LNCaP clone FGC (cell line): ENCODE measurements at regions not wholly inside any gene's neighbourhood (a gene's known extent, or its start where the extent isn't known, plus 50 kb on each side); places are given as distances from the start of the nearest gene placed in this dataset.
"Not testable (repeated sequence)": the region's sequence is repeated elsewhere in the genome, so short reads cannot be mapped to it uniquely, and the experiment has no call there.

Experiments used
- DNase-seq: peaks from one replicate; pipeline ENCODE4 v3.0.0-alpha.2; 2011; ENCODE audit warnings: low read depth
- H3K4me3 ChIP-seq: 2 replicates; pipeline ENCODE4 v1.5.1; 2011; ENCODE audit warnings: mild to moderate bottlenecking, low read depth, low read length, control low read depth
- CTCF ChIP-seq: IDR thresholded peaks from 2 replicates; pipeline ENCODE4 v1.5.1; 2012; ENCODE audit warnings: mild to moderate bottlenecking; ENCODE audit not compliant: control insufficient read depth, insufficient read depth; ENCODE audit errors: extremely low read depth

GRCh38 chr5:131005963-131006684, 158.9 kb downstream of the HINT1 start:
- DNase-seq = no peak

GRCh38 chr5:131001507-131001906, 163.5 kb downstream of the HINT1 start:
- DNase-seq = no peak

More at GRCh38 chr5:131005963-131006684, 158.9 kb downstream of the HINT1 start:
- no peak overlapping the region for H3K4me3 ChIP-seq
- peak; percentile 20; the same call in 1 of the 2 replicates for TF ChIP-seq CTCF

GRCh38 chr5:131000289-131000688, 164.8 kb downstream of the HINT1 start:
- no peak for DNase-seq
- no peak for TF ChIP-seq CTCF
- H3K4me3 ChIP-seq = no peak overlapping the region

More at GRCh38 chr5:131001507-131001906, 163.5 kb downstream of the HINT1 start:
- H3K4me3 ChIP-seq = no peak overlapping the region
- no peak for TF ChIP-seq CTCF

- not testable (repeated sequence) for DNase-seq, H3K4me3 ChIP-seq
Measured at GRCh38 chr5:130996720-130997119, 168.3 kb downstream of the HINT1 start.

GRCh38 chr5:130995851-130996250, 169.2 kb downstream of the HINT1 start:
- no peak for DNase-seq
- no peak for TF ChIP-seq CTCF

GRCh38 chr5:130995254-130995515, 169.9 kb downstream of the HINT1 start:
- no peak for TF ChIP-seq CTCF
- no peak for DNase-seq
- H3K4me3 ChIP-seq = no peak overlapping the region

More at GRCh38 chr5:130995851-130996250, 169.2 kb downstream of the HINT1 start:
- H3K4me3 ChIP-seq = no peak overlapping the region

- no peak for TF ChIP-seq CTCF
- no peak overlapping the region for H3K4me3 ChIP-seq
Measured at GRCh38 chr5:130994496-130995253, 170.4 kb downstream of the HINT1 start.

More at GRCh38 chr5:130994496-130995253, 170.4 kb downstream of the HINT1 start:
- no peak for DNase-seq
